ENCODE measurements at regions not wholly inside any gene's neighbourhood (a gene's known extent, or its start where the extent isn't known, plus 50 kb on each side); places are given as distances from the start of the nearest gene placed in this dataset.

- no peaks in the 10 kb centered on the region for H3K27me3 Mint-ChIP-seq (ENCODE audit: unreplicated experiment)
- H3K4me3 Mint-ChIP-seq (ENCODE audit: unreplicated experiment): no peak overlapping the region
- no peak for DNase-seq
- no peaks in the 10 kb centered on the region for H3K9me3 Mint-ChIP-seq (ENCODE audit: unreplicated experiment)
- H3K27ac Mint-ChIP-seq (ENCODE audit: unreplicated experiment): no peak overlapping the region
- TF ChIP-seq CTCF (IDR thresholded peaks at IDR 0.05; ENCODE audit: partially characterized antibody, unreplicated experiment): no peak
- H3K36me3 Mint-ChIP-seq (ENCODE audit: unreplicated experiment): no peaks in the 10 kb centered on the region
- H3K4me1 Mint-ChIP-seq (ENCODE audit: low read depth, unreplicated experiment): no peaks in the 10 kb centered on the region
Observed at GRCh38 chr4:29289118-29289517, 1431.1 kb upstream of the PCDH7 start.

GRCh38 chr4:29295280-29295679, 1424.9 kb upstream of the PCDH7 start:
- no peaks in the 10 kb centered on the region for H3K9me3 Mint-ChIP-seq (ENCODE audit: unreplicated experiment)
- no peaks in the 10 kb centered on the region for H3K4me1 Mint-ChIP-seq (ENCODE audit: low read depth, unreplicated experiment)
- H3K4me3 Mint-ChIP-seq (ENCODE audit: unreplicated experiment): no peak overlapping the region
- no peaks in the 10 kb centered on the region for H3K36me3 Mint-ChIP-seq (ENCODE audit: unreplicated experiment)
- DNase-seq: no peak
- TF ChIP-seq CTCF (IDR thresholded peaks at IDR 0.05; ENCODE audit: partially characterized antibody, unreplicated experiment): no peak
- H3K27me3 Mint-ChIP-seq (ENCODE audit: unreplicated experiment): no peaks in the 10 kb centered on the region
- H3K27ac Mint-ChIP-seq (ENCODE audit: unreplicated experiment): no peak overlapping the region

GRCh38 chr4:29304595-29304994, 1415.6 kb upstream of the PCDH7 start:
- DNase-seq: no peak
- Mint-ChIP-seq H3K9me3 (ENCODE audit: unreplicated experiment) (no peaks in the 10 kb centered on the region), H3K27me3 (ENCODE audit: unreplicated experiment) (no peaks in the 10 kb centered on the region), H3K4me1 (ENCODE audit: low read depth, unreplicated experiment) (no peaks in the 10 kb centered on the region), H3K4me3 (ENCODE audit: unreplicated experiment) (no peak overlapping the region), H3K36me3 (ENCODE audit: unreplicated experiment) (no peaks in the 10 kb centered on the region), H3K27ac (ENCODE audit: unreplicated experiment) (no peak overlapping the region)
- TF ChIP-seq CTCF (IDR thresholded peaks at IDR 0.05; ENCODE audit: partially characterized antibody, unreplicated experiment): no peak

GRCh38 chr4:29307256-29307655, 1412.9 kb upstream of the PCDH7 start:
- H3K36me3 Mint-ChIP-seq (ENCODE audit: unreplicated experiment): no peaks in the 10 kb centered on the region
- no peak for DNase-seq

GRCh38 chr4:29307755-29308154, 1412.4 kb upstream of the PCDH7 start:
- no peak for TF ChIP-seq CTCF (IDR thresholded peaks at IDR 0.05; ENCODE audit: partially characterized antibody, unreplicated experiment)
- no peak for DNase-seq
- no peaks in the 10 kb centered on the region for H3K9me3 Mint-ChIP-seq (ENCODE audit: unreplicated experiment)
- H3K27ac Mint-ChIP-seq (ENCODE audit: unreplicated experiment): no peak overlapping the region
- H3K27me3 Mint-ChIP-seq (ENCODE audit: unreplicated experiment): peaks cover 3% of the 10 kb centered on the region
- H3K4me3 Mint-ChIP-seq (ENCODE audit: unreplicated experiment): no peak overlapping the region
- H3K36me3 Mint-ChIP-seq (ENCODE audit: unreplicated experiment): no peaks in the 10 kb centered on the region
- no peaks in the 10 kb centered on the region for H3K4me1 Mint-ChIP-seq (ENCODE audit: low read depth, unreplicated experiment)

More at GRCh38 chr4:29307256-29307655, 1412.9 kb upstream of the PCDH7 start:
- H3K4me3 Mint-ChIP-seq (ENCODE audit: unreplicated experiment): no peak overlapping the region
- no peaks in the 10 kb centered on the region for H3K4me1 Mint-ChIP-seq (ENCODE audit: low read depth, unreplicated experiment)
- no peak overlapping the region for H3K27ac Mint-ChIP-seq (ENCODE audit: unreplicated experiment)
- H3K9me3 Mint-ChIP-seq (ENCODE audit: unreplicated experiment): no peaks in the 10 kb centered on the region
- TF ChIP-seq CTCF (IDR thresholded peaks at IDR 0.05; ENCODE audit: partially characterized antibody, unreplicated experiment): no peak
- peaks cover 2% of the 10 kb centered on the region for H3K27me3 Mint-ChIP-seq (ENCODE audit: unreplicated experiment)

All from glutamatergic neuron (in vitro differentiated cells).